ENCODE measurements at regions not wholly inside any gene's neighbourhood (a gene's known extent, or its start where the extent isn't known, plus 50 kb on each side); places are given as distances from the start of the nearest gene placed in this dataset.
A peak's percentile ranks its signal among the peaks of the same experiment; 100 is the strongest.
"Not testable (repeated sequence)": the region's sequence is repeated elsewhere in the genome, so short reads cannot be mapped to it uniquely, and the experiment has no call there.

DNA sequence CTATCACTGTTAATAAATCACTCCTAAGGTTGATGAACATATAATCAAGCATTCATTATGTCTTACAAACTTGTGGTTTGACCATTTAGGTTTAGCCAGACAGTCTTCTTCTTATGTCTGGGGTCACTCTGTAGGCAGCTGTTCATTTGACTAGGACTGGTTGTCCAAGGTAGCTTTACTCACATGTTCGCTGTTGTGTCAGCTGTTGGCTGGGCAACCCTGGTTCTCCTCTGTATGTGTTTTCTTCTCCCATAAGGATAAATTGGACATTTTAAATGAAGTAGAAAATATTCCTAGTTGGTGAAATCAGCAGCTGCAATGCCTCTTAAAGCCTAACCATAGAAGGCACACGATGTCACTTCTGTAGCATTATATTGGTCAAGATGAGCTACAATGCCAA, 635.1 kb downstream of the EPHA3 start:
- no peak for DNase-seq (ENCODE audit: insufficient read length, low spot score, missing footprints)
- Histone ChIP-seq H3K4me1 (ENCODE audit: insufficient read depth, low read length) (no peaks in the 10 kb centered on the region), H2AFZ (ENCODE audit: low read length) (no peak overlapping the region), H3K27me3 (ENCODE audit: insufficient read depth, low read length) (no peaks in the 10 kb centered on the region), H3K4me3 (ENCODE audit: insufficient read depth, low read length) (no peak overlapping the region), H3K27ac (ENCODE audit: low read depth, low read length) (no peak overlapping the region), H3K79me2 (ENCODE audit: insufficient read depth, low read length) (no peaks in the 10 kb centered on the region), H3K36me3 (ENCODE audit: insufficient read depth, low read length) (no peaks in the 10 kb centered on the region), H3K4me2 (ENCODE audit: insufficient read depth, low read length) (no peak overlapping the region), H4K20me1 (ENCODE audit: insufficient read depth, low read length) (no peaks in the 10 kb centered on the region), H3K9me3 (ENCODE audit: low read depth, low read length) (peaks cover 2% of the 10 kb centered on the region)
- TF ChIP-seq, protein P1, sequence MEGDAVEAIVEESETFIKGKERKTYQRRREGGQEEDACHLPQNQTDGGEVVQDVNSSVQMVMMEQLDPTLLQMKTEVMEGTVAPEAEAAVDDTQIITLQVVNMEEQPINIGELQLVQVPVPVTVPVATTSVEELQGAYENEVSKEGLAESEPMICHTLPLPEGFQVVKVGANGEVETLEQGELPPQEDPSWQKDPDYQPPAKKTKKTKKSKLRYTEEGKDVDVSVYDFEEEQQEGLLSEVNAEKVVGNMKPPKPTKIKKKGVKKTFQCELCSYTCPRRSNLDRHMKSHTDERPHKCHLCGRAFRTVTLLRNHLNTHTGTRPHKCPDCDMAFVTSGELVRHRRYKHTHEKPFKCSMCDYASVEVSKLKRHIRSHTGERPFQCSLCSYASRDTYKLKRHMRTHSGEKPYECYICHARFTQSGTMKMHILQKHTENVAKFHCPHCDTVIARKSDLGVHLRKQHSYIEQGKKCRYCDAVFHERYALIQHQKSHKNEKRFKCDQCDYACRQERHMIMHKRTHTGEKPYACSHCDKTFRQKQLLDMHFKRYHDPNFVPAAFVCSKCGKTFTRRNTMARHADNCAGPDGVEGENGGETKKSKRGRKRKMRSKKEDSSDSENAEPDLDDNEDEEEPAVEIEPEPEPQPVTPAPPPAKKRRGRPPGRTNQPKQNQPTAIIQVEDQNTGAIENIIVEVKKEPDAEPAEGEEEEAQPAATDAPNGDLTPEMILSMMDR (IDR thresholded peaks at IDR 0.05; ENCODE audit: extremely low read depth, low read depth, low read length) = no peak

DNA sequence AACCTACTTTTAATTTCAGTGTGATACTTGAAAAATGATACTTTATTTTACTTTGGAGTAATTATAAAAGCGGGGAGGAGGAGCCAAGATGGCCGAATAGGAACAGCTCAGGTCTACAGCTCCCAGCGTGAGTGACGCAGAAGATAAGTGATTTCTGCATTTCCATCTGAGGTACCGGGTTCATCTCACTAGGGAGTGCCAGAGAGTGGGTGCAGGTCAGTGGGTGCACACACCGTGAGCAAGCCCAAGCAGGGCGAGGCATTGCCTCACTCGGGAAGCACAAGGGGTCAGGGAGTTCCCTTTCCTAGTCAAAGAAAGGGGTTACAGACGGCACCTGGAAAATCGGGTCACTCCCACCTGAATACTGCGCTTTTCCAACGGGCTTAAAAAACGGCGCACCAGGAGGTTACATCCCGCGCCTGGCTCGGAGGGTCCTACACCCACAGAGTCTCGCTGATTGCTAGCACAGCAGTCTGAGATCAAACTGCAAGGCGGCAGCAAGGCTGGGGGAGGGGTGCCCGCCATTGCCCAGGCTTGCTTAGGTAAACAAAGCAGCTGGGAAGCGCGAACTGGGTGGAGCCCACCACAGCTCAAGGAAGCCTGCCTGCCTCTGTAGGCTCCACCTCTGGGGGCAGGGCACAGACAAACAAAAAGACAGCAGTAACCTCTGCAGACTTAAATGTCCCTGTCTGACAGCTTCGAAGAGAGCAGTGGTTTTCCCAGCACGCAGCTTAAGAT, 640.3 kb downstream of the EPHA3 start:
- not testable (repeated sequence) for H3K4me3 ChIP-seq (ENCODE audit: insufficient read depth, low read length); H3K27ac ChIP-seq (ENCODE audit: low read depth, low read length); H2AFZ ChIP-seq (ENCODE audit: low read length); H3K9me3 ChIP-seq (ENCODE audit: low read depth, low read length); H3K27me3 ChIP-seq (ENCODE audit: insufficient read depth, low read length); H4K20me1 ChIP-seq (ENCODE audit: insufficient read depth, low read length); H3K36me3 ChIP-seq (ENCODE audit: insufficient read depth, low read length); H3K4me1 ChIP-seq (ENCODE audit: insufficient read depth, low read length); DNase-seq (ENCODE audit: insufficient read length, low spot score, missing footprints); H3K4me2 ChIP-seq (ENCODE audit: insufficient read depth, low read length); H3K79me2 ChIP-seq (ENCODE audit: insufficient read depth, low read length)

DNA sequence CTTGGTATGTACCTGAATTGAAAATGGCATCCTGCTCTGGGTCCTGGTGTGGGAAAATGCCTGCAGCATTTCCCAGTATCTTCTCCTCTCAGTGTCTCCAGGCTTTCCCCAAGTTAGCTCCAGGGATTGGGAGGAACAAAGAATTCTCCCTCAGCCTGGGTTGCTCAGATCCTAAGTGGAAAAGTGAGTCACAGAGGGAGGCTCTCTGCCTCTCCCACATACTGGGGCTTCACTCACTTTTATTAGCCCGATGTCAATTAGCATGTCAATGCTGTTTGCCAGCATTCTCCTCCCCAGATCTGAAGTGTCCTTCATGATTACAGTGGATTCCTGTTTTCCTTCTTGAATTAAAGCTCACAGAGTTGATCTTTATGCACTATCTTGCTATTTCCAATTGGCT, 655.0 kb downstream of the EPHA3 start:
- Histone ChIP-seq H3K36me3 (ENCODE audit: insufficient read depth, low read length) (no peaks in the 10 kb centered on the region), H3K4me2 (ENCODE audit: insufficient read depth, low read length) (no peak overlapping the region), H4K20me1 (ENCODE audit: insufficient read depth, low read length) (no peaks in the 10 kb centered on the region), H2AFZ (ENCODE audit: low read length) (no peak overlapping the region), H3K27me3 (ENCODE audit: insufficient read depth, low read length) (no peaks in the 10 kb centered on the region), H3K4me3 (ENCODE audit: insufficient read depth, low read length) (no peak overlapping the region), H3K27ac (ENCODE audit: low read depth, low read length) (no peak overlapping the region), H3K4me1 (ENCODE audit: insufficient read depth, low read length) (no peaks in the 10 kb centered on the region), H3K9me3 (ENCODE audit: low read depth, low read length) (no peaks in the 10 kb centered on the region), H3K79me2 (ENCODE audit: insufficient read depth, low read length) (no peaks in the 10 kb centered on the region)
- peak; percentile 54 for DNase-seq (ENCODE audit: insufficient read length, low spot score, missing footprints)
- TF ChIP-seq, protein P1 (IDR thresholded peaks at IDR 0.05; ENCODE audit: extremely low read depth, low read depth, low read length) = no peak

DNA sequence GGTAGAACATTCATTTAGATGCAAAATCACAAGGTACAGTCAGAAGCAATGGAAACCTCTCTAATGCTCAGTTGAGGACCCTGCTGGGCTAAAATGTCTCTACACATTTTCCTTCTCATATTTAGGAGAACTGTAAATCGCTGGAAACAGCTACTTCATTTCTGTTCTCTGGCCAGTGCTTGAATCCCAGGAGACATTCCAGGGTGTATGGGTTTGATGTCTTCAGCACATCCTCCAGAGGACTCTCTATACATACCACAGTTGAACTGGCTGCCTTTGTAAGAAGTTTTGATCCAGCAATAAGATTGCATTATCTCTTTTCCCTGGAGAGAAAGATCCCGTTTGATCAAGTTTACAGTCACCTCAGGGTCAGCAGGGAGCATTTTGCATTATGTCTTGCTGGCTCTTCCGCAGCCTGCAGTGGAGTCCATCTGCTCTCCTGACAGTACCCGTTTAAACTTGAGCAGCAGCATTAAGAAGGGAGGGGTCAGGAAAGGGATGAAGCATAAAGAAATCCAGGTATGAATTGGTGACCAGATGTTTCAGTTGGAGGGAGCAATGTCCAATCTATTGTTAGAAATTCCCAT, 676.0 kb downstream of the EPHA3 start:
- H3K27ac ChIP-seq (ENCODE audit: low read depth, low read length) = no peak overlapping the region
- H3K4me2 ChIP-seq (ENCODE audit: insufficient read depth, low read length) = no peak overlapping the region
- H3K27me3 ChIP-seq (ENCODE audit: insufficient read depth, low read length) = no peaks in the 10 kb centered on the region
- no peaks in the 10 kb centered on the region for H3K4me1 ChIP-seq (ENCODE audit: insufficient read depth, low read length)
- no peaks in the 10 kb centered on the region for H3K9me3 ChIP-seq (ENCODE audit: low read depth, low read length)
- no peak overlapping the region for H3K4me3 ChIP-seq (ENCODE audit: insufficient read depth, low read length)
- H4K20me1 ChIP-seq (ENCODE audit: insufficient read depth, low read length) = no peaks in the 10 kb centered on the region
- H3K36me3 ChIP-seq (ENCODE audit: insufficient read depth, low read length) = no peaks in the 10 kb centered on the region
- TF ChIP-seq, protein P1 (IDR thresholded peaks at IDR 0.05; ENCODE audit: extremely low read depth, low read depth, low read length) = no peak
- no peak overlapping the region for H2AFZ ChIP-seq (ENCODE audit: low read length)
- DNase-seq (ENCODE audit: insufficient read length, low spot score, missing footprints) = no peak
- H3K79me2 ChIP-seq (ENCODE audit: insufficient read depth, low read length) = no peaks in the 10 kb centered on the region

Data from osteoblast (primary cell).